ENCODE measurements at regions not wholly inside any gene's neighbourhood (a gene's known extent, or its start where the extent isn't known, plus 50 kb on each side); places are given as distances from the start of the nearest gene placed in this dataset.

DNA sequence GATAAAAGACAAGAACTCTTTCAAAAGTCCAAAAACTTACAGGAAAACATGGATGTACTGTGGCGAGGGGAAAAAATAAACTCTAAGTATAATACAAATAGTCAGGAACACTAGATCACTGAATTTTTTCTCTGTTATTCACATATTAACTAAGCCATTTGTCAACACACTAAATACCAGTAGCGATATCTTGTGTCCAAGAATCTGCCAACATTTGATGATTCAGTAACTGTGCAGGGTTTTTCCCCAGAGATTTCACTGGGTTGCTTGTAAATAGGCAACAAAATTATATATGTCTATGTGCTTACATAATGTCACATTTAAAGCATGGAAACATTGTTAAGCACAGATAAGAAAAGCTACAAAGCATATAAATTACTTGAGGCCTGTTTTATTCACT lies 205.9 kb downstream of the KIF21A start:
- Histone ChIP-seq H2AFZ (ENCODE audit: low read depth, low read length) (no peak overlapping the region), H3K27ac (ENCODE audit: extremely low read depth, low read depth, low read length) (no peak overlapping the region), H3K27me3 (ENCODE audit: control insufficient read depth in 2 of 2, insufficient read depth in 2 of 2, low read length in 2 of 2) (no peaks in the 10 kb centered on the region), H3K36me3 (ENCODE audit: control insufficient read depth, insufficient read depth, low read length) (no peaks in the 10 kb centered on the region), H3K9me1 (ENCODE audit: control insufficient read depth, insufficient read depth, low read length) (no peaks in the 10 kb centered on the region), H3K9me3 (replicated peaks; ENCODE audit: control insufficient read depth, insufficient read depth, low read depth, low read length) (no peaks in the 10 kb centered on the region), H3K4me1 (replicated peaks in 1 of 2; ENCODE audit: control insufficient read depth in 2 of 2, insufficient read depth in 2 of 2, low read length in 2 of 2) (no peaks in the 10 kb centered on the region), H3K9ac (ENCODE audit: insufficient read depth in 1 of 2, low read depth in 2 of 2, low read length in 2 of 2) (no peak overlapping the region), H4K20me1 (replicated peaks; ENCODE audit: control insufficient read depth, insufficient read depth, low read length) (no peaks in the 10 kb centered on the region), H3K79me2 (ENCODE audit: control insufficient read depth, insufficient read depth, low read length) (no peaks in the 10 kb centered on the region), H3K4me2 (ENCODE audit: insufficient read depth, low read length) (no peak overlapping the region), H3K4me3 (no peak overlapping the region)
- no peak for FAIRE-seq
- 0% methylated on average over 2 of the region's 2 CpGs for WGBS (ENCODE audit: insufficient coverage, low coverage, missing lambda C conversion rate)
- in situ Hi-C loops (cut with MboI) = no loop called here
- no peak for DNase-seq (ENCODE audit: extremely low read depth in 1 of 4, low spot score in 3 of 4)
- POLR2A ChIA-PET = no interaction called here
- no peak for ATAC-seq
- CTCF ChIA-PET (ENCODE audit: low intra/inter-chr PET ratio) = no interaction called here
- intact Hi-C loops (cut with micrococcal nuclease) = no loop called here
- no TSS peak for BruUV-seq (replicated peaks)
- TF ChIP-seq CHD1 (IDR thresholded peaks at IDR 0.05; ENCODE audit: low read length) = no peak
- no peak for TF ChIP-seq RBM25 (IDR thresholded peaks at IDR 0.05; ENCODE audit: low read depth, low read length, severe bottlenecking)
- no peak for TF ChIP-seq KDM2B (CRISPR knock-in tag; IDR thresholded peaks at IDR 0.05)
- no peak for TF ChIP-seq CHD2 (IDR thresholded peaks at IDR 0.05; ENCODE audit: low read depth, low read length)
- no peak for TF ChIP-seq ZNF696 (CRISPR knock-in tag; conservative IDR thresholded peaks at IDR 0.05)
- TF ChIP-seq PTRF (tag; IDR thresholded peaks at IDR 0.05) = no peak
- no peak for TF ChIP-seq LEF1 (IDR thresholded peaks at IDR 0.05)
- TF ChIP-seq, protein P1, sequence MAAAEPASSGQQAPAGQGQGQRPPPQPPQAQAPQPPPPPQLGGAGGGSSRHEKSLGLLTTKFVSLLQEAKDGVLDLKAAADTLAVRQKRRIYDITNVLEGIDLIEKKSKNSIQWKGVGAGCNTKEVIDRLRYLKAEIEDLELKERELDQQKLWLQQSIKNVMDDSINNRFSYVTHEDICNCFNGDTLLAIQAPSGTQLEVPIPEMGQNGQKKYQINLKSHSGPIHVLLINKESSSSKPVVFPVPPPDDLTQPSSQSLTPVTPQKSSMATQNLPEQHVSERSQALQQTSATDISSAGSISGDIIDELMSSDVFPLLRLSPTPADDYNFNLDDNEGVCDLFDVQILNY (CRISPR knock-in tag; IDR thresholded peaks at IDR 0.05) = no peak
- TF ChIP-seq, protein P2, sequence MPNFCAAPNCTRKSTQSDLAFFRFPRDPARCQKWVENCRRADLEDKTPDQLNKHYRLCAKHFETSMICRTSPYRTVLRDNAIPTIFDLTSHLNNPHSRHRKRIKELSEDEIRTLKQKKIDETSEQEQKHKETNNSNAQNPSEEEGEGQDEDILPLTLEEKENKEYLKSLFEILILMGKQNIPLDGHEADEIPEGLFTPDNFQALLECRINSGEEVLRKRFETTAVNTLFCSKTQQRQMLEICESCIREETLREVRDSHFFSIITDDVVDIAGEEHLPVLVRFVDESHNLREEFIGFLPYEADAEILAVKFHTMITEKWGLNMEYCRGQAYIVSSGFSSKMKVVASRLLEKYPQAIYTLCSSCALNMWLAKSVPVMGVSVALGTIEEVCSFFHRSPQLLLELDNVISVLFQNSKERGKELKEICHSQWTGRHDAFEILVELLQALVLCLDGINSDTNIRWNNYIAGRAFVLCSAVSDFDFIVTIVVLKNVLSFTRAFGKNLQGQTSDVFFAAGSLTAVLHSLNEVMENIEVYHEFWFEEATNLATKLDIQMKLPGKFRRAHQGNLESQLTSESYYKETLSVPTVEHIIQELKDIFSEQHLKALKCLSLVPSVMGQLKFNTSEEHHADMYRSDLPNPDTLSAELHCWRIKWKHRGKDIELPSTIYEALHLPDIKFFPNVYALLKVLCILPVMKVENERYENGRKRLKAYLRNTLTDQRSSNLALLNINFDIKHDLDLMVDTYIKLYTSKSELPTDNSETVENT (CRISPR knock-in tag; IDR thresholded peaks at IDR 0.05) = no peak
- TF ChIP-seq PHF8 (IDR thresholded peaks at IDR 0.05; ENCODE audit: borderline replicate concordance, low read length) = no peak
- no peak for TF ChIP-seq MTA2 (IDR thresholded peaks at IDR 0.05; ENCODE audit: low read depth)
- TF ChIP-seq, protein P3, sequence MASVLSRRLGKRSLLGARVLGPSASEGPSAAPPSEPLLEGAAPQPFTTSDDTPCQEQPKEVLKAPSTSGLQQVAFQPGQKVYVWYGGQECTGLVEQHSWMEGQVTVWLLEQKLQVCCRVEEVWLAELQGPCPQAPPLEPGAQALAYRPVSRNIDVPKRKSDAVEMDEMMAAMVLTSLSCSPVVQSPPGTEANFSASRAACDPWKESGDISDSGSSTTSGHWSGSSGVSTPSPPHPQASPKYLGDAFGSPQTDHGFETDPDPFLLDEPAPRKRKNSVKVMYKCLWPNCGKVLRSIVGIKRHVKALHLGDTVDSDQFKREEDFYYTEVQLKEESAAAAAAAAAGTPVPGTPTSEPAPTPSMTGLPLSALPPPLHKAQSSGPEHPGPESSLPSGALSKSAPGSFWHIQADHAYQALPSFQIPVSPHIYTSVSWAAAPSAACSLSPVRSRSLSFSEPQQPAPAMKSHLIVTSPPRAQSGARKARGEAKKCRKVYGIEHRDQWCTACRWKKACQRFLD (CRISPR knock-in tag; IDR thresholded peaks at IDR 0.05) = no peak
- no peak for TF ChIP-seq ZNF224 (CRISPR knock-in tag; IDR thresholded peaks at IDR 0.05)
- no peak for TF ChIP-seq PTTG1 (tag; IDR thresholded peaks at IDR 0.05; ENCODE audit: low read depth)
- TF ChIP-seq, protein P4, sequence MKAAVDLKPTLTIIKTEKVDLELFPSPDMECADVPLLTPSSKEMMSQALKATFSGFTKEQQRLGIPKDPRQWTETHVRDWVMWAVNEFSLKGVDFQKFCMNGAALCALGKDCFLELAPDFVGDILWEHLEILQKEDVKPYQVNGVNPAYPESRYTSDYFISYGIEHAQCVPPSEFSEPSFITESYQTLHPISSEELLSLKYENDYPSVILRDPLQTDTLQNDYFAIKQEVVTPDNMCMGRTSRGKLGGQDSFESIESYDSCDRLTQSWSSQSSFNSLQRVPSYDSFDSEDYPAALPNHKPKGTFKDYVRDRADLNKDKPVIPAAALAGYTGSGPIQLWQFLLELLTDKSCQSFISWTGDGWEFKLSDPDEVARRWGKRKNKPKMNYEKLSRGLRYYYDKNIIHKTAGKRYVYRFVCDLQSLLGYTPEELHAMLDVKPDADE (conservative IDR thresholded peaks at IDR 0.05; ENCODE audit: control insufficient read depth, low read depth, low read length) = no peak
- TF ChIP-seq, protein P5, sequence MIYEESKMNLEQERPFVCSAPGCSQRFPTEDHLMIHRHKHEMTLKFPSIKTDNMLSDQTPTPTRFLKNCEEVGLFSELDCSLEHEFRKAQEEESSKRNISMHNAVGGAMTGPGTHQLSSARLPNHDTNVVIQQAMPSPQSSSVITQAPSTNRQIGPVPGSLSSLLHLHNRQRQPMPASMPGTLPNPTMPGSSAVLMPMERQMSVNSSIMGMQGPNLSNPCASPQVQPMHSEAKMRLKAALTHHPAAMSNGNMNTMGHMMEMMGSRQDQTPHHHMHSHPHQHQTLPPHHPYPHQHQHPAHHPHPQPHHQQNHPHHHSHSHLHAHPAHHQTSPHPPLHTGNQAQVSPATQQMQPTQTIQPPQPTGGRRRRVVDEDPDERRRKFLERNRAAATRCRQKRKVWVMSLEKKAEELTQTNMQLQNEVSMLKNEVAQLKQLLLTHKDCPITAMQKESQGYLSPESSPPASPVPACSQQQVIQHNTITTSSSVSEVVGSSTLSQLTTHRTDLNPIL (CRISPR knock-in tag; IDR thresholded peaks at IDR 0.05) = no peak
- TF ChIP-seq TCF3 (CRISPR knock-in tag; IDR thresholded peaks at IDR 0.05) = no peak
- no peak for TF ChIP-seq NFYB (IDR thresholded peaks at IDR 0.05; ENCODE audit: extremely low read depth, insufficient read length)

All from K562 (cell line).